ENCODE measurements at regions not wholly inside any gene's neighbourhood (a gene's known extent, or its start where the extent isn't known, plus 50 kb on each side); places are given as distances from the start of the nearest gene placed in this dataset.

GRCh38 chr9:129548571-129549135, 72.2 kb downstream of the C9orf50 start:
- dilution Hi-C loops (cut with MboI; ENCODE audit: extremely low pct_ligation_motif_present, low sequenced_read_pairs): no loop called here

DNA sequence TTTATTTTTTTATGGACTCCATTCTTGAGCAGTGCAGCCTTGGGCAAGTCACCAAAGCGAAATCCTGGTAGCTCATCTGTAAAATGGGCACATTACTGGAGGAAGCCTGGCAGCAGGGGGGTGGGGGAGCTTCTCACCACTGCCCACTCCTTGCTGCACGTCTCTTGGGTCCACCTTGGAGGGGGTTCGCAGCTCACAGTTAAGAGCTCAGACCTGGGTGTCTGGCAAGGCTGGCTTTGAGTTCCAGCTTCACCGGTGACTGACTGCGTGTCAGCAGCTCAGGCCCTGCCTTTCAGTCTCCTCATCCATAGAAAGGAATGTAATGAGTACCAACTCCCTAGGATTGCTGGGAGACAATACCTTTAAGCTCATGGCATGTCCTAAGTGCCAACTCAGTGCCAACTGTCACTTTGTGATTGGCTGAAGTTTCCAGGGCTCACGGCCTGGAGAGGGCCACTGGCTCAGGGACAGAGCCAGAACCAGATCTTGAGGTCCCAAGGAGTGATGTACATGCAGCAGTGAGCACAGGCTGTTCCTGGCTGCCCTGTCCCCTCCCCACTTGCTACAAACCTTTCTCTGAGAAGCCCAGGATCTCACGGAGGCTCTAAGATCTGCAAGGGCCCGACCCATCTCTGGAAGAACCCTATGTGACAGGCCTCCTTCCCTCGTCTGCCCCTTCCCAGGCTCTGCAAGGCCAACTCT, 72.9 kb downstream of the C9orf50 start:
- CTCF ChIA-PET: interaction anchor here (0.7 to 1.6 kb wide), 4 partner anchors 11 to 409 kb away, joined by 3 to 6 read pairs (median 4); no protein-coding TSS in a partner anchor
- no peaks in the 10 kb centered on the region for H3K9me3 ChIP-seq (replicated peaks; ENCODE audit: control insufficient read depth, insufficient read depth, low read length)

More at GRCh38 chr9:129548571-129549135, 72.2 kb downstream of the C9orf50 start:
- FAIRE-seq (no peak), DNase-seq (ENCODE audit: low read depth, low spot score) (no peak)
- no peaks in the 10 kb centered on the region for H3K9me1 ChIP-seq (replicated peaks; ENCODE audit: control insufficient read depth, extremely low read depth, insufficient read depth, low read length)
- intact Hi-C loops (cut with micrococcal nuclease): no loop called here
- POLR2A ChIA-PET: no interaction called here
- no peaks in the 10 kb centered on the region for H3K9me3 ChIP-seq (replicated peaks; ENCODE audit: control insufficient read depth, insufficient read depth, low read length)
- no peak overlapping the region for H3K4me3 ChIP-seq (replicated peaks in 1 of 3; ENCODE audit: insufficient read depth in 1 of 3, low read depth in 1 of 3, low read length in 3 of 3)
- TF ChIP-seq FOS (IDR thresholded peaks at IDR 0.05; ENCODE audit: borderline replicate concordance, insufficient read depth, low read length): no peak
- TF ChIP-seq POLR2A (IDR thresholded peaks at IDR 0.05; ENCODE audit: low read depth, low read length): no peak
- TF ChIP-seq MYC (IDR thresholded peaks at IDR 0.05; ENCODE audit: low read depth, low read length): no peak
- TF ChIP-seq POLR2AphosphoS5 (IDR thresholded peaks at IDR 0.05; ENCODE audit: insufficient read depth, low read depth, low read length): no peak
- CTCF ChIA-PET: interaction anchor here (0.7 to 1.6 kb wide), 3 partner anchors 12 to 406 kb away, joined by 3 read pairs; no protein-coding TSS in a partner anchor
- peaks cover 4 to 7% of the 10 kb centered on the region in 2 experiments for H3K27me3 ChIP-seq (ENCODE audit: control insufficient read depth in 2 of 2, insufficient read depth in 2 of 2, low read length in 2 of 2)
- H4K20me1 ChIP-seq (replicated peaks; ENCODE audit: control insufficient read depth, extremely low read depth, insufficient read depth, low read length): no peaks in the 10 kb centered on the region
- no peaks in the 10 kb centered on the region for H3K79me2 ChIP-seq (ENCODE audit: control insufficient read depth, insufficient read depth, low read length)
- peaks cover 3% of the 10 kb centered on the region for H3K4me1 ChIP-seq (ENCODE audit: control insufficient read depth, extremely low read depth, insufficient read depth, low read length)
- no peak overlapping the region for H3K27ac ChIP-seq (ENCODE audit: insufficient read depth, low read depth, low read length)
- H2AFZ ChIP-seq (ENCODE audit: low read depth, low read length): no peak overlapping the region
- no peaks in the 10 kb centered on the region for H3K36me3 ChIP-seq (ENCODE audit: control insufficient read depth in 2 of 2, extremely low read depth in 1 of 2, insufficient read depth in 2 of 2, low read length in 2 of 2)
- no TSS peak for BruUV-seq (replicated peaks)
- H3K4me2 ChIP-seq (ENCODE audit: insufficient read depth, low read length): no peak overlapping the region
- H3K9ac ChIP-seq (replicated peaks; ENCODE audit: extremely low read depth, insufficient read depth, low read length): no peak overlapping the region

More for the DNA sequence above, 72.9 kb downstream of the C9orf50 start:
- Histone ChIP-seq H3K27ac (ENCODE audit: insufficient read depth, low read depth, low read length) (no peak overlapping the region), H3K36me3 (ENCODE audit: control insufficient read depth in 2 of 2, extremely low read depth in 1 of 2, insufficient read depth in 2 of 2, low read length in 2 of 2) (no peaks in the 10 kb centered on the region), H3K4me1 (ENCODE audit: control insufficient read depth, extremely low read depth, insufficient read depth, low read length) (peaks cover 3% of the 10 kb centered on the region), H3K9ac (replicated peaks; ENCODE audit: extremely low read depth, insufficient read depth, low read length) (no peak overlapping the region), H4K20me1 (replicated peaks; ENCODE audit: control insufficient read depth, extremely low read depth, insufficient read depth, low read length) (no peaks in the 10 kb centered on the region), H2AFZ (ENCODE audit: low read depth, low read length) (no peak overlapping the region), H3K79me2 (ENCODE audit: control insufficient read depth, insufficient read depth, low read length) (no peaks in the 10 kb centered on the region), H3K4me3 (replicated peaks in 1 of 3; ENCODE audit: insufficient read depth in 1 of 3, low read depth in 1 of 3, low read length in 3 of 3) (no peak overlapping the region), H3K4me2 (ENCODE audit: insufficient read depth, low read length) (no peak overlapping the region), H3K9me1 (replicated peaks; ENCODE audit: control insufficient read depth, extremely low read depth, insufficient read depth, low read length) (no peaks in the 10 kb centered on the region), H3K27me3 (ENCODE audit: control insufficient read depth in 2 of 2, insufficient read depth in 2 of 2, low read length in 2 of 2) (peaks cover 4 to 7% of the 10 kb centered on the region in 2 experiments)
- no TSS peak for BruUV-seq (replicated peaks)
- intact Hi-C loops (cut with micrococcal nuclease) (no loop called here), dilution Hi-C loops (cut with MboI; ENCODE audit: extremely low pct_ligation_motif_present, low sequenced_read_pairs) (no loop called here)
- TF ChIP-seq JUN (IDR thresholded peaks at IDR 0.05; ENCODE audit: borderline replicate concordance, insufficient read depth, insufficient read length, low read depth): no peak
- no peak for FAIRE-seq
- no peak for DNase-seq (ENCODE audit: low read depth, low spot score)
- POLR2A ChIA-PET: no interaction called here

Data from endothelial cell of umbilical vein (primary cell).